ENCODE measurements at regions not wholly inside any gene's neighbourhood (a gene's known extent, or its start where the extent isn't known, plus 50 kb on each side); places are given as distances from the start of the nearest gene placed in this dataset.

GRCh38 chr6:43917878-43918382, 147.9 kb downstream of the VEGFA start:
- no peaks in the 10 kb centered on the region for H3K9me3 Mint-ChIP-seq
- no peak for DNase-seq (ENCODE audit: low spot score)
- no peak overlapping the region for H3K4me3 Mint-ChIP-seq
- no peaks in the 10 kb centered on the region for H3K4me1 Mint-ChIP-seq (ENCODE audit: low read depth)
- peaks cover 13% of the 10 kb centered on the region for H3K27me3 Mint-ChIP-seq (ENCODE audit: low read depth)
- H3K27ac Mint-ChIP-seq, result no peak overlapping the region
- H3K36me3 Mint-ChIP-seq (ENCODE audit: low read depth), result no peaks in the 10 kb centered on the region

GRCh38 chr6:43916924-43917877, 147.2 kb downstream of the VEGFA start:
- no peak overlapping the region for H3K4me3 Mint-ChIP-seq
- H3K9me3 Mint-ChIP-seq, result no peaks in the 10 kb centered on the region
- H3K4me1 Mint-ChIP-seq (ENCODE audit: low read depth), result no peaks in the 10 kb centered on the region
- peaks cover 13% of the 10 kb centered on the region for H3K27me3 Mint-ChIP-seq (ENCODE audit: low read depth)
- no peak overlapping the region for H3K27ac Mint-ChIP-seq
- DNase-seq (ENCODE audit: low spot score), result no peak
- H3K36me3 Mint-ChIP-seq (ENCODE audit: low read depth), result no peaks in the 10 kb centered on the region

DNA sequence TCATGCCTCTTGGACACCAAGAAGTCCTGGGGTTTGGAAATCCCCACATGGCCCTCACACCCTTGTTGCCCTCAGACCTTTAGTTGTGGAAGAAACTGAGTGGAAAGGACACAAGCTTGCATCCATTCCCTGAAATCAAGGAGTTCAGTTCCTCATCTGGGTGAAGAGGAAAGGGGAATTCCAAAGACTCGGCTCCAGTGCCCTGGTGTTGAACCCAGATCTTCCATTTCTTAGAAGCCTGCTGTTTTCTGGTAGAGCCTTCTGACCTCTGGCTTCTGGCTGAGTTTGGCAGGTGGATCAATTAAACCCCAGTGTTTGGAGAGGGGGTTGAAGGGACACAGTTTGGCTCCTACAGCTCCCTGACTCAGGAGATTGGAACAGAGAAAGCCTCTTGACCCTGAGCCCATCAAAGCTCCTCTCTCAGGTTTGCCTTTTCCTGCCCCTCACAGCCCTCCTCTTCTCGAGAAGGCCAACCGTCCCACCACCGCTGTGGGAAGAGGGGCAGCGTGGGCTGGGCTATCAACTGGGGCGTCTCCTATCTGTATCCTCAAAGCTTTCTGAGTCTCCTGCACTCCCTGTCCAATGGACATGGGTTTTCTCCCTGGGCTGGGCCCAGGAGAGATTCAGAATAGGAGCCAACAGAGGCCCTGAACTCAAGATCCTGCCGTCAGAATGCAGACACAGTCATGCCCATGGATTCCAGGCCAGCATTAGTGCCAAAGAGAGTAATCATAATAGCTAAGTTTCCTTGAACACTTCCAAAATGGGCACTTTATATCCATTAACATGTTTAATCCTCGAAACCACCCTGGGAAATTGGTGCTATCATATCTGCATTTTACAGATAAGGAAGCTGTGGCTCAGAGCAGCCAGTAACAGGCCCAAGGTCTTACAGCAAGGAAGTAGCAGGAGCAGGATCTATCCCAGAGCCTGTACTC, 146.2 kb downstream of the VEGFA start:
- Mint-ChIP-seq H3K4me1 (ENCODE audit: low read depth) (no peaks in the 10 kb centered on the region), H3K36me3 (ENCODE audit: low read depth) (no peaks in the 10 kb centered on the region), H3K27me3 (ENCODE audit: low read depth) (peaks cover 13% of the 10 kb centered on the region), H3K9me3 (no peaks in the 10 kb centered on the region), H3K4me3 (no peak overlapping the region), H3K27ac (no peak overlapping the region)
- no peak for DNase-seq (ENCODE audit: low spot score)

- H3K4me1 Mint-ChIP-seq (ENCODE audit: low read depth), result no peaks in the 10 kb centered on the region
- no peak for DNase-seq (ENCODE audit: low spot score)
- H3K4me3 Mint-ChIP-seq, result no peak overlapping the region
- H3K36me3 Mint-ChIP-seq (ENCODE audit: low read depth), result no peaks in the 10 kb centered on the region
- no peak overlapping the region for H3K27ac Mint-ChIP-seq
- H3K27me3 Mint-ChIP-seq (ENCODE audit: low read depth), result peaks cover 9% of the 10 kb centered on the region
- H3K9me3 Mint-ChIP-seq, result no peaks in the 10 kb centered on the region
Observed at GRCh38 chr6:43915208-43915869, 145.3 kb downstream of the VEGFA start.

GRCh38 chr6:43914272-43915147, 144.5 kb downstream of the VEGFA start:
- DNase-seq (ENCODE audit: low spot score), result no peak
- Mint-ChIP-seq H3K4me1 (ENCODE audit: low read depth) (no peaks in the 10 kb centered on the region), H3K9me3 (no peaks in the 10 kb centered on the region), H3K27ac (no peak overlapping the region), H3K4me3 (no peak overlapping the region), H3K27me3 (ENCODE audit: low read depth) (peaks cover 2% of the 10 kb centered on the region), H3K36me3 (ENCODE audit: low read depth) (no peaks in the 10 kb centered on the region)

DNA sequence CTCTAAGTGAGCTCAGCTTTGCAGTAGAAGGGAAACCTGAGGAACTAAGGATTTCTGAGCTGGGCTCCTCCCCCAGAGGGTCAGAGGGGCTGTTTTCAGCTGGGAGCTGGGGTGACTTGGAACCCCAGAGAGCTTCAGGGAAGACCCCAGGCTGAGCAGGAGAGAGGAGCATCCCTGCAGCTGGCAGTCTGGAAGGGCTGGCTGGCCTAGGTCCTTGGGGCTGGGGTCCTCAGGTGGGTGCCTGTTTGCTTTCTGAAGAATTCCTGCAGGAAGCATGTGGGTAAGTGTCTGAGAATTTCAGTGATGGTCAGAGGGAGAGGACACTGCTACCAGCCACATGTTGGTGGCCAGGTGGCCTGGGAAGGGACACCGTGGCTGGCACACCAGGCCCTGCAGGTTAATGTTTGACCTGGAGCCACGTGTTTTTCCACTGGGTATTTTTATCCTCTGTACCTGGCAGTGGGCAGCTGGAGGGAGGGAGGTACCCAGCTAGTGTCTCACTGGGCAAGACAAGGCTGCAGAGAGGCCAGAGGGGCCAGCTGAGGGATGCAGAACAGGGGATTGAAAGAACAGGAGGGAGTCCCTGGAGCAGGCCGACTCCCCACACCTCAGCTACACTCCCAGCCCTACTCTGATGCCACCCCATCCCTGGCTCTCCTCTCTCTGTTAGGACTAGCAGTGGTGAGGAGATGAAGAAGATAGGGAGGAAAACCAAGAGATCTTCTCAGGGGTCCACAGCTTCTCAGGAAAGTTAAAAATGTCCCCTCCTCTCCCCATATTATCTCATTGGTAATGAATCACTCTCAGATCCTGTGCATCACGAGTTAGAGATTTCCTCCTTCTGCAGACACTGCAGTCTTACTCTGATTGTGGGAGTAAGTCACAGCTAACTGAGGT, 143.6 kb downstream of the VEGFA start:
- Mint-ChIP-seq H3K9me3 (no peaks in the 10 kb centered on the region), H3K4me1 (ENCODE audit: low read depth) (no peaks in the 10 kb centered on the region), H3K27ac (no peak overlapping the region), H3K4me3 (no peak overlapping the region), H3K27me3 (ENCODE audit: low read depth) (no peaks in the 10 kb centered on the region), H3K36me3 (ENCODE audit: low read depth) (no peaks in the 10 kb centered on the region)
- DNase-seq (ENCODE audit: low spot score), result no peak

- Mint-ChIP-seq H3K36me3 (ENCODE audit: low read depth) (no peaks in the 10 kb centered on the region), H3K4me3 (no peak overlapping the region), H3K4me1 (ENCODE audit: low read depth) (no peaks in the 10 kb centered on the region), H3K27ac (no peak overlapping the region), H3K27me3 (ENCODE audit: low read depth) (no peaks in the 10 kb centered on the region), H3K9me3 (no peaks in the 10 kb centered on the region)
- DNase-seq (ENCODE audit: low spot score), result no peak
Observed at GRCh38 chr6:43912598-43913371, 142.8 kb downstream of the VEGFA start.

DNA sequence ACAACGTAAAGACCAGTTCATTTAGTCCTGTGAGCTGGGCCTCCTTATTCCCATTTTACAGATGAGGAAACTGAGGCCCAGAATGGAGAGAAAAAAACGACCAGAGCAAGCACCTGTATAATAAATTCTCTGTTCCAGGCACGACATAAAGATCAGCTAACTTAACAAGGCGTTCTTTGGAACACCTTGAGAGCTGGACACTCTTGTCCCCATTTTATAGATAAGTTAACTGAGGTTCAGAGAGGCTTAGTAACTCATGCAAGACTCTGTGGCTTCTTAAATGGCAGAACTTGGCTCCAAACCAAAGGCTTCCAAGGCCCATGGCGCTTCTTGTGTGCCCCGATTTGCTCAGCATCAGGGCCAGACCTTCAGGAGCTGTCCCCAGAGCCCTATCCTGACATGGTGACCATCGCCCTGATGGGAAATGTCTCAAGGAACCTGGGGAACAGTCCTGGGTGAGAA, 142.1 kb downstream of the VEGFA start:
- H3K4me1 Mint-ChIP-seq (ENCODE audit: low read depth), result no peaks in the 10 kb centered on the region
- H3K27me3 Mint-ChIP-seq (ENCODE audit: low read depth), result no peaks in the 10 kb centered on the region
- H3K4me3 Mint-ChIP-seq, result no peak overlapping the region
- DNase-seq (ENCODE audit: low spot score), result no peak
- H3K36me3 Mint-ChIP-seq (ENCODE audit: low read depth), result no peaks in the 10 kb centered on the region
- H3K9me3 Mint-ChIP-seq, result no peaks in the 10 kb centered on the region
- H3K27ac Mint-ChIP-seq, result no peak overlapping the region

DNA sequence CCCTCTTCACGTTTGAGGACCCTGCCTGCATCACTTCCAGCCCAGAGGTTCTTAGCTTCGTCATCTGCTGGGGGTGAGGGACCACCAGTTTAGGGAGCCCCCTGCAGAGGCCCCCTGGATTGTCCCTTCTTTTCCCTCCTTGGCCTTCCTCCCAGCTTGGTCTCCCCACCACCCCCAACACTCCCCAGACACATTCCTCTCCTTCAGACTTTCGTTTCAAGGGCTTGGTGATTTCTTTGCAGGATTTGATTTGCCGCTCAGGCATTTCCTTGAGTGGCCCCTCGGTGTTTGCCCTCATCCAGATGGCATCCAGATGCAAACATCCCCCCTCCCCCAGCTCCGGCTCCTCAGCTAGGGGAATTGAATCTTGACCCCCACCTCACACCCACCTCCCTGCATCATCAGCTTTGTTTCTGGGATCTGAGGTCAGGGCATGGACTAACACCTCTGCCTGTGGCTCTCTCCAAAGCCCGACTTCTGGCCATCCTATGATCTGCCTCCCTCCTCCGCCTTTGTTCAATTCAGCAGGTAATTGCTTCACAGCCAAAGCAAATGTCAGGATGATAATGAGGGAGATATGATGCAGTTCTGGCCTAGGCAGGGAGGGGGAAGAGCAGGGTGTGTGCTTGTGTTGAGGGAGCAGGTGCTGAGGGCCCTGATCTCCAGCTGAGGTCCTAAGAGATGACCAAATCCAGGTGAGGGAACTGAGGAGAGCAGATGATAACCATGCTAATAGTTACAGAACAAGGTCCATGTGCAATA, 141.5 kb downstream of the VEGFA start:
- no peaks in the 10 kb centered on the region for H3K36me3 Mint-ChIP-seq (ENCODE audit: low read depth)
- H3K27ac Mint-ChIP-seq, result no peak overlapping the region
- no peak for DNase-seq (ENCODE audit: low spot score)
- no peak overlapping the region for H3K4me3 Mint-ChIP-seq
- no peaks in the 10 kb centered on the region for H3K9me3 Mint-ChIP-seq
- H3K4me1 Mint-ChIP-seq (ENCODE audit: low read depth), result no peaks in the 10 kb centered on the region
- H3K27me3 Mint-ChIP-seq (ENCODE audit: low read depth), result no peaks in the 10 kb centered on the region

- Mint-ChIP-seq H3K4me3 (no peak overlapping the region), H3K4me1 (ENCODE audit: low read depth) (no peaks in the 10 kb centered on the region), H3K36me3 (ENCODE audit: low read depth) (no peaks in the 10 kb centered on the region), H3K27ac (no peak overlapping the region), H3K27me3 (ENCODE audit: low read depth) (no peaks in the 10 kb centered on the region), H3K9me3 (no peaks in the 10 kb centered on the region)
- no peak for DNase-seq (ENCODE audit: low spot score)
Observed at GRCh38 chr6:43910638-43911353, 140.8 kb downstream of the VEGFA start.
